Adipose tissue (tissue), 3 donors: ENCODE measurements at regions not wholly inside any gene's neighbourhood (a gene's known extent, or its start where the extent isn't known, plus 50 kb on each side); places are given as distances from the start of the nearest gene placed in this dataset.
"Not testable (repeated sequence)": the region's sequence is repeated elsewhere in the genome, so short reads cannot be mapped to it uniquely, and the experiment has no call there.

Experiments used
- H3K27ac ChIP-seq: one replicate; pipeline ENCODE4 v1.5.1; 2013; ENCODE audit warnings: low read depth, low read length
- WGBS, 3 donors: extraction: QIAGEN DNeasy Blood & Tissue Kit; methylation state at CpG; one replicate each; pipeline ENCODE4 v1.1.7; 2013; 5-methylcytosine and 5-hydroxymethylcytosine counted together
- donor health status: healthy with polysubstance abuse.
- donor health status: Bipolar disorder and iron deficiency.
- donor health status: healthy.

GRCh38 chr20:40282541-40282940, 406.5 kb downstream of the MAFB start:
- 56 to 59% (median 57%) methylated on average over 2 of the region's 2 CpGs for WGBS, 3 donors
- no peak overlapping the region for H3K27ac ChIP-seq

DNA sequence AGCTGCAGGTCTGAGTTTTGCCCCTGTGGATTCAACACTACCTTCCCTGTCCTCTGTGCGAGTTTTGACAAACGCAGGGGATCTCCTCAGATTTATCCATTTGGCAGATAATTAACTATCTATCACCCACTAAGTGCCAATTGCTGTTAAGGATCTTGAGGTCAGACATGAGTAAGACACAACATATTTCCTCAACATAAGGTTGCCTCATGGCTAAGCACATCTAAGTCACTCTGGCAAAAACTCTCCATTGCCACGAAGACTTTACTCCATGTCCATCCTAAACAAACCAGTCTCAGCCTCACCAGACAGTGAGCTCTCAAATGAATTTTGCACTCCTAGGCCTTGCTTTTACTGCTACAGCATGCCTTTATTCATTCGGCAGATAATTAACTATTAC, 408.4 kb downstream of the MAFB start:
- H3K27ac ChIP-seq = no peak overlapping the region
- WGBS, 3 donors = 88 to 97% (median 96%) methylated on average over 4 of the region's 4 CpGs

GRCh38 chr20:40279390-40279789, 409.6 kb downstream of the MAFB start:
- 13 to 63% (median 37%) methylated on average over 1 of the region's 1 CpG for WGBS, 3 donors
- H3K27ac ChIP-seq = no peak overlapping the region

DNA sequence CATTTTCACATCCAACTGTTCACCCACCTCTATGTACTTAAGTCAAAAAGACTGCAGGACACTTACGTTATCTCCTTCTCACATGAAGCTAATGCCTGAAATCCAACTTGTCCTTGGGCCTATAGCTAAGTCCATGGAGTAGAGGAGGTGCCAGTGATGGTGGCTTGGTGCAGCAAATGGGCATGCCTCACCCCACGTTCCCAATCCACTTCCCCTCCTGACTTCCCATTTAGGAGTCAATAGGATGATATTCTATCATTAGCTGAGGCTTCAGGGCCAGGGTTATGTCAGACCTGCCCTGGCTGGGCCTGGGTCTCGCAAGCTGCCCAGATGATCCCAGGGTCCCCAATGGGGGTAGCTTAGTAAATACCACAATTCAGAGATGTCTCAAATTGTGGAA, 410.4 kb downstream of the MAFB start:
- H3K27ac ChIP-seq = no peak overlapping the region
- 80 to 87% (median 82%) methylated on average over 3 of the region's 3 CpGs for WGBS, 3 donors

GRCh38 chr20:40276301-40276700, 412.7 kb downstream of the MAFB start:
- WGBS, 3 donors = 68 to 71% (median 68%) methylated on average over 4 of the region's 4 CpGs
- no peak overlapping the region for H3K27ac ChIP-seq

- H3K27ac ChIP-seq = no peak overlapping the region
- 56 to 72% (median 66%) methylated on average over 10 of the region's 10 CpGs for WGBS, 3 donors
Observed at GRCh38 chr20:40275738-40276137, 413.3 kb downstream of the MAFB start.

DNA sequence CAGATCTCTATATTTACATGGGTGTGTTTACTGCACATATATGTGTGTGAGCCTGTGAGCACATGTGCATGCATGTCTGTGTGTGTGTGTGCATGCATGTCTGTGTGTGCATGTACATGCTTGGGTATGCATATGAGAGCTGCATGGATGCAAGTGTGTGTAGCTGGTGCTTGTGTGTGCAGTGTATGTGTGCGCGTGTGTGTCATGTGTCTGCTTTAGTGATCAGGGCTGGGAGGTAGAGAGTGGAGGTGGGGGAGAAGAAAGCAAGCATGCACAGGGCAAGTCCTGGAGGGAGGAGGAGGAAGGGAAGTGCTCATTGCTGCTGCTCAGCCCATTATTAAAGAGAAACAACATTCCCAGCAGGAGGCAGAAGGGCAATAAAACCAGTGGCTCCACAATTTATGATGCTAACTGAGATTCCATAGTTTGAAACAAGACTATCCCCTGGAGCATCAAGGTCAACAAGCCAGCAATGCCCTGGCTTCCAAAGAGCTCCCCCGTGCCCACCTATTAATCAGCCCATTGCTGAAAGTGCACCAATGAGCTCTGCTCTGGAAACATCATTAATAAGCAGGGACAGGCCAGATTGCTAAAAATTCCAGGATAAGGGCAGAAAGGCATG, 414.0 kb downstream of the MAFB start:
- H3K27ac ChIP-seq = no peak overlapping the region
- WGBS, 3 donors = 70 to 83% (median 74%) methylated on average over 3 of the region's 3 CpGs

DNA sequence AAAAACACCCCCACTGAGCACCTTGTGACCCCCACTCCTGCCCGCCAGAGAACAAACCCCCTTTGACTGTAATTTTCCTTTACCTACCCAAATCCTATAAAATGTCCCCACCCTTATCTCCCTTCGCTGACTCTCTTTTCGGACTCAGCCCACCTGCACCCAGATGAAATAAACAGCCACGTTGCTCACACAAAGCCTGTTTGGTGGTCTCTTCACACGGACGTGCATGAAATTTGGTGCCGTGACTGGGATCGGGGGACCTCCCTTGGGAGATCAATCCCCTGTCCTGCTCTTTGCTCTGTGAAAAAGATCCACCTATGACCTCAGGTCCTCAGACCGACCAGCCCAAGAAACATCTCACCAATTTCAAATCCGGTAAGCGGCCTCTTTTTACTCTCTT, 419.8 kb downstream of the MAFB start:
- H3K27ac ChIP-seq = not testable (repeated sequence)
- 73 to 93% (median 87%) methylated on average over 9 to 11 of the region's 11 CpGs for WGBS, 3 donors

GRCh38 chr20:40268321-40269075, 420.5 kb downstream of the MAFB start:
- WGBS, 3 donors = 55 to 81% (median 80%) methylated on average over 3 of the region's 3 CpGs

DNA sequence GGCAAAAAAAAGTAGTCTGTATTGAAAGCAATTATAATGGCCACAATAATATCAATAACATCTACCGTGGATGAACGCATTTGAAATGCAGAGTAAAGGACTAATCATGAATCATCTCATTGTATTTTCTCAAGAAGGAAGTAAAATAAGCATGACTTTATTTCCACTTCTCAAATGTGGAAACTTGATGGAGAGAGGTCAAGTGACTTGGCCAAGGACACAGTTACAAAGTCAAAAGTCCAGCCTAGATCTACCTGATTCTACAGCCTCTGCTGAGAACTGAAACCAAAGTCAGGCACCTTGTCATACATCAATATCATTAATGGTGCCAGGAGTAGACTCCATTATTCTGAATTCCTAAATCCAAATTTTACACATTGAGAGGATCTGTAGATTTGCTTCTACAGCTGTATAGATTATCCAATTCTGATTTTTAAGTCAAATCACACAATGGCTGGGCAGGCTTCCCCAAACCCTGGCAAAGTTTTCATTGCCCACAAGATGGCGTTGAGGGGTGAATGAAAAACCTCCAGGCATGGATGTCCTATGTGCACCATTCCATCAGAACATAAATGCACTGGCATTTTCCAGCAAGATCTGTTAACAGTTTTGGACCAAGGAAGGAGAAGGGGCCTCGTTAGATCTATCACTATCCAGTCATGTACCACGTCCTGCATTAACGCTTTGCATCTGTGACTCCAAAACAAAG, 423.1 kb downstream of the MAFB start:
- no peak overlapping the region for H3K27ac ChIP-seq
- 58 to 74% (median 71%) methylated on average over 6 of the region's 6 CpGs for WGBS, 3 donors

More at GRCh38 chr20:40268321-40269075, 420.5 kb downstream of the MAFB start:
- no peak overlapping the region for H3K27ac ChIP-seq

DNA sequence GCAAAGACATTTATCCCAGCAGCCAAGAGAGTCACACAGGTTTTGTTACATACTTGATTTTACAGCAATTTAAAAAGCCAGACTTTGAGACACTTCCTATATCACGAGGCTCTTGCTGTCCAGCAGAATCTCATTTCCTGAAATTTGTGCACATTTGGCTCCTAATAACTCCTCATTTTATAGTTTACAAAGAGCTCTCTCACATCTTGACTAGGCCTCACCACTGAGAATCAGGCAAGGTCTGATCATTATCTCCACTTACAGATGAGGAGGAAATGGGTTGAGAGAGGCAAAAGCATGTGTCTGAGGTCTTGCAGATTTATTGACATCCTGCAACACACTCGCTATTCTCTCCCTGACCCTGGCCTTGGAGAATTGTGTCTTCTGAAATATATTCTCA, 426.8 kb downstream of the MAFB start:
- no peak overlapping the region for H3K27ac ChIP-seq
- 39 to 64% (median 44%) methylated on average over 2 of the region's 2 CpGs for WGBS, 3 donors

DNA sequence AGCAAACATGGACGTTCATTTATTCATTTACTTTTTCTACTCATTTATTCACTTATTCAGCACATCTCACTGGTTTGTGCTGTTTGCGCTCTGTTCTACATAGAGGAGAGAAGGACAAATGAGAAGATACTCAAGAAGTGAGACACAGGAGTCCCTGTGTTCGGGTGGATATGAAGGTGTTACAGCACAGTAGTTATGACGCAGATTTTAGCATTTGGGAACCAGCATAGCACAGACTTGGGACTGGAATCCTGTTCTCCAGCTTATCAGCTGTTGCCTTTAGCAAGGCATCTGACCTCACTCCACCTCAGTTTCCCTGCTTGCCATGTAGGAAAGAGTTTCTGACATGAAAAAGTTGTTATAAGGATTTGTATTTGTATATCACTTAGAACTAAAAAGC, 430.1 kb downstream of the MAFB start:
- no peak overlapping the region for H3K27ac ChIP-seq
- 66 to 83% (median 72%) methylated on average over 4 of the region's 4 CpGs for WGBS, 3 donors

GRCh38 chr20:40257763-40258162, 431.3 kb downstream of the MAFB start:
- WGBS, 3 donors = 80 to 93% (median 86%) methylated on average over 2 of the region's 2 CpGs
- H3K27ac ChIP-seq = no peak overlapping the region

- 39 to 65% (median 56%) methylated on average over 1 of the region's 1 CpG for whole genome bisulfite sequencing, 3 donors
- H3K27ac ChIP-seq = no peak overlapping the region
Observed at GRCh38 chr20:40255365-40255764, 433.7 kb downstream of the MAFB start.

GRCh38 chr20:40254023-40254772, 434.8 kb downstream of the MAFB start:
- 60 to 68% (median 67%) methylated on average over 6 of the region's 6 CpGs for WGBS, 3 donors
- H3K27ac ChIP-seq = no peak overlapping the region

- H3K27ac ChIP-seq = no peak overlapping the region
- WGBS, 3 donors = 67 to 83% (median 78%) methylated on average over 9 of the region's 9 CpGs
Observed at GRCh38 chr20:40251284-40251932, 437.6 kb downstream of the MAFB start.

DNA sequence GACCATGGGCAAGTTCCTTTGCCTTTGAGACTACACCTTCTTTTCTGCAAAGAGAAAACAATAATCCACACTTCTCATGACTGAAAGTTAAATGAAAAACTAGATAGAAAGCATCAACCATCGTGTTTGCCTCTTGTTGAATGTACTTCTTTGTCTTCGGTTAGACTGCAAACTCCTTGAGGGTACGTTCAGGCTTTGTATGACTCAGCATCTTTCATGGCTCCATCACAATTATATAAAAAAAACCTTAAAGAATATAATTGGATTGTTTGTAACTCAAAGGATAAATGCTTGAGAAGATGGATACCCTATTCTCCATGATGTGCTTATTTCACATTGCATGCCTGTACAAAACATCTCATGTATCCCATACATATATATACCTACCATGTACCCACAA, 439.2 kb downstream of the MAFB start:
- WGBS, 3 donors = 74 to 92% (median 90%) methylated on average over 3 of the region's 3 CpGs
- no peak overlapping the region for H3K27ac ChIP-seq

DNA sequence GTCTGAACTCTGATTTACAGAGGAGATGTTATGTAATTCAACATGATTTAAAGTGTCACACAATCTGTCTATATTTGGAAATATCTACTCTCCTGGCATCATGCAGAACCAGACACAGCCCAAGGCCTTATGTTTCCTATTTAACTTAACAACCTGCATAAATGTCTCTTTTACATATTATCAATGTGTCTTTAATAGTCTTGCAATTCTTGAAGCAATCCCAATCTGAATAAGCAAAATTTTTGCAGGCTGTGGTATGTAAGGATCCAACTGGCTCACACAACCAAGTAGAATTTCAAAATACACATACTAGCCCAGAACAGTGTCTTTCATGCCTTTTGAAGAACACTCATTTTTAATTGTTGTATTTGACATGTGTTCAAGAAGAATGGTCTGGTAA, 443.2 kb downstream of the MAFB start:
- no peak overlapping the region for H3K27ac ChIP-seq
